ENCODE measurements at regions not wholly inside any gene's neighbourhood (a gene's known extent, or its start where the extent isn't known, plus 50 kb on each side); places are given as distances from the start of the nearest gene placed in this dataset.

- TF ChIP-seq PATZ1 (CRISPR knock-in tag; IDR thresholded peaks at IDR 0.05; ENCODE audit: borderline replicate concordance): no peak
- no peak for TF ChIP-seq ESRRG (CRISPR knock-in tag; IDR thresholded peaks at IDR 0.05)
- no peak for TF ChIP-seq ARNTL (CRISPR knock-in tag; IDR thresholded peaks at IDR 0.05; ENCODE audit: borderline replicate concordance, low read depth)
- no peak for TF ChIP-seq ZNF70 (CRISPR knock-in tag; IDR thresholded peaks at IDR 0.05)
- no peak for TF ChIP-seq PPARA (CRISPR knock-in tag; IDR thresholded peaks at IDR 0.05; ENCODE audit: borderline replicate concordance)
- TF ChIP-seq GLIS3 (CRISPR knock-in tag; IDR thresholded peaks at IDR 0.05): no peak
- no peak for TF ChIP-seq POU6F1 (CRISPR knock-in tag; IDR thresholded peaks at IDR 0.05; ENCODE audit: borderline replicate concordance, low read depth)
Observed at GRCh38 chr15:38622908-38623307, 58.3 kb upstream of the RASGRP1 start.
